PFSK-1 (cell line): ENCODE measurements at regions not wholly inside any gene's neighbourhood (a gene's known extent, or its start where the extent isn't known, plus 50 kb on each side); places are given as distances from the start of the nearest gene placed in this dataset.

Source experiments
- POLR2AphosphoS5 ChIP-seq: IDR thresholded peaks from 2 replicates; pipeline ENCODE4 v1.6.1; 2012; ENCODE audit warnings: low read depth, mild to moderate bottlenecking, control low read depth, low read length, moderate library complexity
- SIN3A ChIP-seq: IDR thresholded peaks from 2 replicates; pipeline ENCODE4 v1.6.1; 2012; ENCODE audit warnings: mild to moderate bottlenecking, low read length, moderate library complexity, borderline replicate concordance; ENCODE audit not compliant: insufficient read depth
- TAF1 ChIP-seq: IDR thresholded peaks from 2 replicates; pipeline ENCODE4 v1.6.1; 2012; ENCODE audit warnings: low read length, control low read depth, borderline replicate concordance; ENCODE audit not compliant: insufficient read depth

- TF ChIP-seq SIN3A (no peak), TAF1 (no peak), POLR2AphosphoS5 (no peak)
These were observed 172.0 kb upstream of the GLRA2 start for GRCh38 chrX:14357314-14357713.
